OCI-LY3 (cell line): ENCODE measurements at regions not wholly inside any gene's neighbourhood (a gene's known extent, or its start where the extent isn't known, plus 50 kb on each side); places are given as distances from the start of the nearest gene placed in this dataset.

Source experiments
- EZH2phosphoT487 ChIP-seq: fragments of 200-600 bp; shearing (Covaris generic); IDR thresholded peaks from 2 replicates; pipeline ENCODE4 v1.6.1; 2018; ENCODE audit warnings: antibody characterized with exemption, mixed run types, low read depth
- TF ChIP-seq, protein P1 (sequence below): fragments of 200-600, 300-600 bp; sonication (generic); IDR thresholded peaks from 2 replicates; pipeline ENCODE4 v1.5.1; 2014; ENCODE audit warnings: antibody characterized with exemption, low read length, low read depth

DNA sequence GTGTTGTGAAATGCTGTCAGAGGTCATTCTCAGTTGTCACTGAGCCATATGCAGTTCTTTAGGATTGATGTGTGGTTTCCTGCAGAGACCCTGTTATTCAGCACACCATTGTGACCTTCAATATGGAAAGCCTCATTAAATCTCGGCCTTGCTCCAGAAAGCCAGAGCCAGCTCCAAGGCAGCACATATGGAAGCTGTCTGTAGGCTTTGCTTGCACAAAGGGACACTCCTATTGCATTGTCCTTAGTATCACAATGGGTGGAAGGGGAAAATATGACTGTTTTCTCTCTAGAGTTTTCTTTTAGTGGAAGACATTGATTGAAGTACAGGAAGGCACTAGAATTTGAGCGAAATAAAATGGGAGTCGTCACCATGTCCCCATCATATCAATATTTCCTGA lies 179.0 kb downstream of the CEP135 start:
- TF ChIP-seq, protein P1, sequence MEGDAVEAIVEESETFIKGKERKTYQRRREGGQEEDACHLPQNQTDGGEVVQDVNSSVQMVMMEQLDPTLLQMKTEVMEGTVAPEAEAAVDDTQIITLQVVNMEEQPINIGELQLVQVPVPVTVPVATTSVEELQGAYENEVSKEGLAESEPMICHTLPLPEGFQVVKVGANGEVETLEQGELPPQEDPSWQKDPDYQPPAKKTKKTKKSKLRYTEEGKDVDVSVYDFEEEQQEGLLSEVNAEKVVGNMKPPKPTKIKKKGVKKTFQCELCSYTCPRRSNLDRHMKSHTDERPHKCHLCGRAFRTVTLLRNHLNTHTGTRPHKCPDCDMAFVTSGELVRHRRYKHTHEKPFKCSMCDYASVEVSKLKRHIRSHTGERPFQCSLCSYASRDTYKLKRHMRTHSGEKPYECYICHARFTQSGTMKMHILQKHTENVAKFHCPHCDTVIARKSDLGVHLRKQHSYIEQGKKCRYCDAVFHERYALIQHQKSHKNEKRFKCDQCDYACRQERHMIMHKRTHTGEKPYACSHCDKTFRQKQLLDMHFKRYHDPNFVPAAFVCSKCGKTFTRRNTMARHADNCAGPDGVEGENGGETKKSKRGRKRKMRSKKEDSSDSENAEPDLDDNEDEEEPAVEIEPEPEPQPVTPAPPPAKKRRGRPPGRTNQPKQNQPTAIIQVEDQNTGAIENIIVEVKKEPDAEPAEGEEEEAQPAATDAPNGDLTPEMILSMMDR, result no peak
- TF ChIP-seq EZH2phosphoT487, result no peak
